ENCODE measurements at regions not wholly inside any gene's neighbourhood (a gene's known extent, or its start where the extent isn't known, plus 50 kb on each side); places are given as distances from the start of the nearest gene placed in this dataset.

DNA sequence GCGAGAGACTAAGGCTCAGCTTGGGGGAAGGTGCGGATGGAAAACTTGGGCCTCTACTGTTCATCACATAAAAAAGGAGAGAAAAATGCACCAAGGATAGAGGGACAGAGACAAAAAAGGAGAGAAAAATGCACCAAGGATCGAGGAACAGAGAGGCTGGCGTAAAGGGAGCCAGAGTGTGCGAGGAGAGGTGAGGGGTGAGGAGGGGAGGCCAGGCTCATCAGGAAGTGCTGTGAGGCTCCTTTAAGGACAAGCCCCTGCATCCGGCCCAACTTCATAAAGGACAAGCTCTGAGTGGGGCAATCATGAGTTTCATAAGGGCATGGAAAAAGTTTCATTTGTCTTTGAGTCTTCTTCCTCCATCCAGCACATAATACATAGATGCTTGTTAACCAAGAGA is 117.2 kb upstream of the NXT1 start:
- H3K27me3 ChIP-seq (ENCODE audit: insufficient read depth) = no peaks in the 10 kb centered on the region
- DNase-seq (ENCODE audit: low spot score) (no peak), ATAC-seq (no peak)
- H3K4me3 ChIP-seq = no peak overlapping the region
- no peak overlapping the region for H3K27ac ChIP-seq (ENCODE audit: low read depth)
- Mint-ChIP-seq H3K9me3 (no peaks in the 10 kb centered on the region; the same call in 2 of the 3 replicates), H3K36me3 (ENCODE audit: low read depth) (no peaks in the 10 kb centered on the region), H3K4me1 (no peaks in the 10 kb centered on the region; the same call in 2 of the 3 replicates), H3K4me3 (no peak overlapping the region), H3K27me3 (ENCODE audit: insufficient read depth, low read depth, poor library complexity) (peaks cover 5% of the 10 kb centered on the region), H3K27ac (no peak overlapping the region)
- H3K36me3 ChIP-seq (ENCODE audit: insufficient read depth) = no peaks in the 10 kb centered on the region
- H3K4me1 ChIP-seq (ENCODE audit: insufficient read depth) = no peaks in the 10 kb centered on the region
- H3K79me2 ChIP-seq (replicated peaks; ENCODE audit: insufficient read depth) = no peaks in the 10 kb centered on the region
- H4K20me1 ChIP-seq (replicated peaks; ENCODE audit: insufficient read depth) = no peaks in the 10 kb centered on the region
- TF ChIP-seq, protein P1, sequence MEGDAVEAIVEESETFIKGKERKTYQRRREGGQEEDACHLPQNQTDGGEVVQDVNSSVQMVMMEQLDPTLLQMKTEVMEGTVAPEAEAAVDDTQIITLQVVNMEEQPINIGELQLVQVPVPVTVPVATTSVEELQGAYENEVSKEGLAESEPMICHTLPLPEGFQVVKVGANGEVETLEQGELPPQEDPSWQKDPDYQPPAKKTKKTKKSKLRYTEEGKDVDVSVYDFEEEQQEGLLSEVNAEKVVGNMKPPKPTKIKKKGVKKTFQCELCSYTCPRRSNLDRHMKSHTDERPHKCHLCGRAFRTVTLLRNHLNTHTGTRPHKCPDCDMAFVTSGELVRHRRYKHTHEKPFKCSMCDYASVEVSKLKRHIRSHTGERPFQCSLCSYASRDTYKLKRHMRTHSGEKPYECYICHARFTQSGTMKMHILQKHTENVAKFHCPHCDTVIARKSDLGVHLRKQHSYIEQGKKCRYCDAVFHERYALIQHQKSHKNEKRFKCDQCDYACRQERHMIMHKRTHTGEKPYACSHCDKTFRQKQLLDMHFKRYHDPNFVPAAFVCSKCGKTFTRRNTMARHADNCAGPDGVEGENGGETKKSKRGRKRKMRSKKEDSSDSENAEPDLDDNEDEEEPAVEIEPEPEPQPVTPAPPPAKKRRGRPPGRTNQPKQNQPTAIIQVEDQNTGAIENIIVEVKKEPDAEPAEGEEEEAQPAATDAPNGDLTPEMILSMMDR (conservative IDR thresholded peaks at IDR 0.05; ENCODE audit: low read depth in 2 of 2) = no peak
- TF ChIP-seq NANOG (IDR thresholded peaks at IDR 0.05; ENCODE audit: borderline replicate concordance) (no peak), ZNF331 (CRISPR knock-in tag; IDR thresholded peaks at IDR 0.05; ENCODE audit: low read depth) (no peak), ZNF114 (CRISPR knock-in tag; IDR thresholded peaks at IDR 0.05) (no peak), JUNB (IDR thresholded peaks at IDR 0.05; ENCODE audit: unreplicated experiment) (no peak), POLR2AphosphoS5 (IDR thresholded peaks at IDR 0.05; ENCODE audit: low read depth) (no peak), CREB1 (CRISPR knock-in tag; IDR thresholded peaks at IDR 0.05; ENCODE audit: low read depth) (no peak), EZH2 (IDR thresholded peaks at IDR 0.05; ENCODE audit: low read depth, unreplicated experiment) (no peak), STAT1 (IDR thresholded peaks at IDR 0.05; ENCODE audit: unreplicated experiment) (no peak), EZH2phosphoT487 (IDR thresholded peaks at IDR 0.05; ENCODE audit: unreplicated experiment) (no peak)
- TF ChIP-seq, protein P2, sequence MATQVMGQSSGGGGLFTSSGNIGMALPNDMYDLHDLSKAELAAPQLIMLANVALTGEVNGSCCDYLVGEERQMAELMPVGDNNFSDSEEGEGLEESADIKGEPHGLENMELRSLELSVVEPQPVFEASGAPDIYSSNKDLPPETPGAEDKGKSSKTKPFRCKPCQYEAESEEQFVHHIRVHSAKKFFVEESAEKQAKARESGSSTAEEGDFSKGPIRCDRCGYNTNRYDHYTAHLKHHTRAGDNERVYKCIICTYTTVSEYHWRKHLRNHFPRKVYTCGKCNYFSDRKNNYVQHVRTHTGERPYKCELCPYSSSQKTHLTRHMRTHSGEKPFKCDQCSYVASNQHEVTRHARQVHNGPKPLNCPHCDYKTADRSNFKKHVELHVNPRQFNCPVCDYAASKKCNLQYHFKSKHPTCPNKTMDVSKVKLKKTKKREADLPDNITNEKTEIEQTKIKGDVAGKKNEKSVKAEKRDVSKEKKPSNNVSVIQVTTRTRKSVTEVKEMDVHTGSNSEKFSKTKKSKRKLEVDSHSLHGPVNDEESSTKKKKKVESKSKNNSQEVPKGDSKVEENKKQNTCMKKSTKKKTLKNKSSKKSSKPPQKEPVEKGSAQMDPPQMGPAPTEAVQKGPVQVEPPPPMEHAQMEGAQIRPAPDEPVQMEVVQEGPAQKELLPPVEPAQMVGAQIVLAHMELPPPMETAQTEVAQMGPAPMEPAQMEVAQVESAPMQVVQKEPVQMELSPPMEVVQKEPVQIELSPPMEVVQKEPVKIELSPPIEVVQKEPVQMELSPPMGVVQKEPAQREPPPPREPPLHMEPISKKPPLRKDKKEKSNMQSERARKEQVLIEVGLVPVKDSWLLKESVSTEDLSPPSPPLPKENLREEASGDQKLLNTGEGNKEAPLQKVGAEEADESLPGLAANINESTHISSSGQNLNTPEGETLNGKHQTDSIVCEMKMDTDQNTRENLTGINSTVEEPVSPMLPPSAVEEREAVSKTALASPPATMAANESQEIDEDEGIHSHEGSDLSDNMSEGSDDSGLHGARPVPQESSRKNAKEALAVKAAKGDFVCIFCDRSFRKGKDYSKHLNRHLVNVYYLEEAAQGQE (IDR thresholded peaks at IDR 0.05; ENCODE audit: unreplicated experiment) = no peak
- TF ChIP-seq, protein P3, sequence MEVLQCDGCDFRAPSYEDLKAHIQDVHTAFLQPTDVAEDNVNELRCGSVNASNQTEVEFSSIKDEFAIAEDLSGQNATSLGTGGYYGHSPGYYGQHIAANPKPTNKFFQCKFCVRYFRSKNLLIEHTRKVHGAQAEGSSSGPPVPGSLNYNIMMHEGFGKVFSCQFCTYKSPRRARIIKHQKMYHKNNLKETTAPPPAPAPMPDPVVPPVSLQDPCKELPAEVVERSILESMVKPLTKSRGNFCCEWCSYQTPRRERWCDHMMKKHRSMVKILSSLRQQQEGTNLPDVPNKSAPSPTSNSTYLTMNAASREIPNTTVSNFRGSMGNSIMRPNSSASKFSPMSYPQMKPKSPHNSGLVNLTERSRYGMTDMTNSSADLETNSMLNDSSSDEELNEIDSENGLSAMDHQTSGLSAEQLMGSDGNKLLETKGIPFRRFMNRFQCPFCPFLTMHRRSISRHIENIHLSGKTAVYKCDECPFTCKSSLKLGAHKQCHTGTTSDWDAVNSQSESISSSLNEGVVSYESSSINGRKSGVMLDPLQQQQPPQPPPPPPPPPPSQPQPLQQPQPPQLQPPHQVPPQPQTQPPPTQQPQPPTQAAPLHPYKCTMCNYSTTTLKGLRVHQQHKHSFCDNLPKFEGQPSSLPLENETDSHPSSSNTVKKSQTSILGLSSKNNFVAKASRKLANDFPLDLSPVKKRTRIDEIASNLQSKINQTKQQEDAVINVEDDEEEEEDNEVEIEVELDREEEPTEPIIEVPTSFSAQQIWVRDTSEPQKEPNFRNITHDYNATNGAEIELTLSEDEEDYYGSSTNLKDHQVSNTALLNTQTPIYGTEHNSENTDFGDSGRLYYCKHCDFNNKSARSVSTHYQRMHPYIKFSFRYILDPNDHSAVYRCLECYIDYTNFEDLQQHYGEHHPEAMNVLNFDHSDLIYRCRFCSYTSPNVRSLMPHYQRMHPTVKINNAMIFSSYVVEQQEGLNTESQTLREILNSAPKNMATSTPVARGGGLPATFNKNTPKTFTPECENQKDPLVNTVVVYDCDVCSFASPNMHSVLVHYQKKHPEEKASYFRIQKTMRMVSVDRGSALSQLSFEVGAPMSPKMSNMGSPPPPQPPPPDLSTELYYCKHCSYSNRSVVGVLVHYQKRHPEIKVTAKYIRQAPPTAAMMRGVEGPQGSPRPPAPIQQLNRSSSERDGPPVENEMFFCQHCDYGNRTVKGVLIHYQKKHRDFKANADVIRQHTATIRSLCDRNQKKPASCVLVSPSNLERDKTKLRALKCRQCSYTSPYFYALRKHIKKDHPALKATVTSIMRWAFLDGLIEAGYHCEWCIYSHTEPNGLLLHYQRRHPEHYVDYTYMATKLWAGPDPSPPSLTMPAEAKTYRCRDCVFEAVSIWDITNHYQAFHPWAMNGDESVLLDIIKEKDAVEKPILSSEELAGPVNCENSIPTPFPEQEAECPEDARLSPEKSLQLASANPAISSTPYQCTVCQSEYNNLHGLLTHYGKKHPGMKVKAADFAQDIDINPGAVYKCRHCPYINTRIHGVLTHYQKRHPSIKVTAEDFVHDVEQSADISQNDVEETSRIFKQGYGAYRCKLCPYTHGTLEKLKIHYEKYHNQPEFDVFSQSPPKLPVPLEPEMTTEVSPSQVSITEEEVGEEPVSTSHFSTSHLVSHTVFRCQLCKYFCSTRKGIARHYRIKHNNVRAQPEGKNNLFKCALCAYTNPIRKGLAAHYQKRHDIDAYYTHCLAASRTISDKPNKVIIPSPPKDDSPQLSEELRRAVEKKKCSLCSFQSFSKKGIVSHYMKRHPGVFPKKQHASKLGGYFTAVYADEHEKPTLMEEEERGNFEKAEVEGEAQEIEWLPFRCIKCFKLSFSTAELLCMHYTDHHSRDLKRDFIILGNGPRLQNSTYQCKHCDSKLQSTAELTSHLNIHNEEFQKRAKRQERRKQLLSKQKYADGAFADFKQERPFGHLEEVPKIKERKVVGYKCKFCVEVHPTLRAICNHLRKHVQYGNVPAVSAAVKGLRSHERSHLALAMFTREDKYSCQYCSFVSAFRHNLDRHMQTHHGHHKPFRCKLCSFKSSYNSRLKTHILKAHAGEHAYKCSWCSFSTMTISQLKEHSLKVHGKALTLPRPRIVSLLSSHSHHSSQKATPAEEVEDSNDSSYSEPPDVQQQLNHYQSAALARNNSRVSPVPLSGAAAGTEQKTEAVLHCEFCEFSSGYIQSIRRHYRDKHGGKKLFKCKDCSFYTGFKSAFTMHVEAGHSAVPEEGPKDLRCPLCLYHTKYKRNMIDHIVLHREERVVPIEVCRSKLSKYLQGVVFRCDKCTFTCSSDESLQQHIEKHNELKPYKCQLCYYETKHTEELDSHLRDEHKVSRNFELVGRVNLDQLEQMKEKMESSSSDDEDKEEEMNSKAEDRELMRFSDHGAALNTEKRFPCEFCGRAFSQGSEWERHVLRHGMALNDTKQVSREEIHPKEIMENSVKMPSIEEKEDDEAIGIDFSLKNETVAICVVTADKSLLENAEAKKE (CRISPR knock-in tag; IDR thresholded peaks at IDR 0.05) = no peak
- TF ChIP-seq, protein P4, sequence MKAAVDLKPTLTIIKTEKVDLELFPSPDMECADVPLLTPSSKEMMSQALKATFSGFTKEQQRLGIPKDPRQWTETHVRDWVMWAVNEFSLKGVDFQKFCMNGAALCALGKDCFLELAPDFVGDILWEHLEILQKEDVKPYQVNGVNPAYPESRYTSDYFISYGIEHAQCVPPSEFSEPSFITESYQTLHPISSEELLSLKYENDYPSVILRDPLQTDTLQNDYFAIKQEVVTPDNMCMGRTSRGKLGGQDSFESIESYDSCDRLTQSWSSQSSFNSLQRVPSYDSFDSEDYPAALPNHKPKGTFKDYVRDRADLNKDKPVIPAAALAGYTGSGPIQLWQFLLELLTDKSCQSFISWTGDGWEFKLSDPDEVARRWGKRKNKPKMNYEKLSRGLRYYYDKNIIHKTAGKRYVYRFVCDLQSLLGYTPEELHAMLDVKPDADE (IDR thresholded peaks at IDR 0.05) = no peak
- H3K9me2 ChIP-seq (ENCODE audit: insufficient read depth) = no peaks in the 10 kb centered on the region
- no peak overlapping the region for H3K4me2 ChIP-seq
- no peak overlapping the region for H2AFZ ChIP-seq
- no peaks in the 10 kb centered on the region for H3F3A ChIP-seq (replicated peaks; ENCODE audit: low read depth)
